Skeletal muscle tissue (tissue), 3 donors: ENCODE measurements at regions not wholly inside any gene's neighbourhood (a gene's known extent, or its start where the extent isn't known, plus 50 kb on each side); places are given as distances from the start of the nearest gene placed in this dataset.

Experiments used
- H3K27ac ChIP-seq: one replicate; pipeline ENCODE4 v1.7.0; 2013; ENCODE audit warnings: mild to moderate bottlenecking, low read depth, low read length, inconsistent platforms
- H3K27me3 ChIP-seq, 3 donors: one replicate each; pipeline ENCODE4 v1.7.0; 2013; ENCODE audit warnings: low read length in 3 of 3; ENCODE audit not compliant: control insufficient read depth in 3 of 3, insufficient read depth in 3 of 3
- H3K36me3 ChIP-seq, 3 donors: one replicate each; pipeline ENCODE4 v1.7.0; 2013; ENCODE audit warnings: low read length in 3 of 3; ENCODE audit not compliant: control insufficient read depth in 3 of 3, insufficient read depth in 3 of 3
- H3K4me1 ChIP-seq, 3 donors: one replicate each; pipeline ENCODE4 v1.7.0; 2013; ENCODE audit warnings: low read length in 3 of 3, mild to moderate bottlenecking in 3 of 3; ENCODE audit not compliant: control insufficient read depth in 3 of 3, insufficient read depth in 3 of 3
- H3K4me3 ChIP-seq, 3 donors: one replicate each; pipeline ENCODE4 v1.7.0; 2013; ENCODE audit warnings: low read length in 3 of 3
- H3K9ac ChIP-seq, 3 donors: one replicate each; pipeline ENCODE4 v1.7.0; 2013; ENCODE audit warnings: low read length in 3 of 3, mild to moderate bottlenecking in 3 of 3, moderate library complexity in 2 of 3, low read depth in 1 of 3
- H3K9me3 ChIP-seq, 3 donors: one replicate each; pipeline ENCODE4 v1.7.0; 2013; ENCODE audit warnings: low read length in 3 of 3; ENCODE audit not compliant: control insufficient read depth in 3 of 3
- donor health status: Osteomylitis.

- Histone ChIP-seq H3K27me3 (no peaks in the 10 kb centered on the region), H3K27ac (no peak overlapping the region), H3K9ac (no peak overlapping the region), H3K4me3 (no peak overlapping the region), H3K9me3 (no peaks in the 10 kb centered on the region), H3K36me3 (no peaks in the 10 kb centered on the region), H3K4me1 (no peaks in the 10 kb centered on the region)
Observed at GRCh38 chr18:65282096-65282495, 468.7 kb upstream of the CDH7 start.

- Histone ChIP-seq H3K4me1 (no peaks in the 10 kb centered on the region), H3K4me3 (no peak overlapping the region), H3K27ac (no peak overlapping the region), H3K9me3 (no peaks in the 10 kb centered on the region), H3K36me3 (no peaks in the 10 kb centered on the region), H3K9ac (no peak overlapping the region), H3K27me3 (no peaks in the 10 kb centered on the region)
Observed at GRCh38 chr18:65279668-65280305, 471.0 kb upstream of the CDH7 start.

- Histone ChIP-seq H3K27ac (no peak overlapping the region), H3K27me3 (no peaks in the 10 kb centered on the region), H3K4me3 (no peak overlapping the region), H3K36me3 (no peaks in the 10 kb centered on the region), H3K9ac (no peak overlapping the region), H3K9me3 (no peaks in the 10 kb centered on the region), H3K4me1 (no peaks in the 10 kb centered on the region)
Observed at GRCh38 chr18:65278939-65279667, 471.7 kb upstream of the CDH7 start.

- H3K27ac ChIP-seq = no peak overlapping the region
- H3K27me3 ChIP-seq = no peaks in the 10 kb centered on the region
- no peak overlapping the region for H3K4me3 ChIP-seq
- no peak overlapping the region for H3K9ac ChIP-seq
- H3K4me1 ChIP-seq = no peaks in the 10 kb centered on the region
- no peaks in the 10 kb centered on the region for H3K9me3 ChIP-seq
- no peaks in the 10 kb centered on the region for H3K36me3 ChIP-seq
Observed at GRCh38 chr18:65269375-65269774, 481.4 kb upstream of the CDH7 start.

GRCh38 chr18:65265761-65266160 lies 485.1 kb upstream of the CDH7 start:
- Histone ChIP-seq H3K27ac (no peak overlapping the region), H3K9me3 (no peaks in the 10 kb centered on the region), H3K4me3 (no peak overlapping the region), H3K9ac (no peak overlapping the region), H3K27me3 (no peaks in the 10 kb centered on the region), H3K36me3 (no peaks in the 10 kb centered on the region), H3K4me1 (no peaks in the 10 kb centered on the region)

- Histone ChIP-seq H3K4me3 (no peak overlapping the region), H3K27ac (no peak overlapping the region), H3K4me1 (no peaks in the 10 kb centered on the region), H3K9me3 (no peaks in the 10 kb centered on the region), H3K27me3 (no peaks in the 10 kb centered on the region), H3K9ac (no peak overlapping the region), H3K36me3 (no peaks in the 10 kb centered on the region)
Observed at GRCh38 chr18:65260030-65260429, 490.8 kb upstream of the CDH7 start.

- Histone ChIP-seq H3K27me3 (no peaks in the 10 kb centered on the region), H3K27ac (no peak overlapping the region), H3K36me3 (no peaks in the 10 kb centered on the region), H3K4me1 (no peaks in the 10 kb centered on the region), H3K9ac (no peak overlapping the region), H3K4me3 (no peak overlapping the region), H3K9me3 (no peaks in the 10 kb centered on the region)
Observed at GRCh38 chr18:65259403-65259802, 491.4 kb upstream of the CDH7 start.

GRCh38 chr18:65257149-65257548 lies 493.7 kb upstream of the CDH7 start:
- no peaks in the 10 kb centered on the region for H3K9me3 ChIP-seq
- H3K27ac ChIP-seq = no peak overlapping the region
- H3K36me3 ChIP-seq = no peaks in the 10 kb centered on the region
- no peak overlapping the region for H3K9ac ChIP-seq
- no peaks in the 10 kb centered on the region for H3K27me3 ChIP-seq
- no peaks in the 10 kb centered on the region for H3K4me1 ChIP-seq
- H3K4me3 ChIP-seq = no peak overlapping the region

GRCh38 chr18:65255417-65255816 lies 495.4 kb upstream of the CDH7 start:
- no peaks in the 10 kb centered on the region for H3K4me1 ChIP-seq
- no peak overlapping the region for H3K4me3 ChIP-seq
- H3K9me3 ChIP-seq = no peaks in the 10 kb centered on the region
- no peak overlapping the region for H3K9ac ChIP-seq
- H3K27ac ChIP-seq = no peak overlapping the region
- H3K27me3 ChIP-seq = no peaks in the 10 kb centered on the region
- no peaks in the 10 kb centered on the region for H3K36me3 ChIP-seq

- no peaks in the 10 kb centered on the region for H3K9me3 ChIP-seq
- no peak overlapping the region for H3K27ac ChIP-seq
- H3K9ac ChIP-seq = no peak overlapping the region
- no peaks in the 10 kb centered on the region for H3K4me1 ChIP-seq
- H3K36me3 ChIP-seq = no peaks in the 10 kb centered on the region
- no peaks in the 10 kb centered on the region for H3K27me3 ChIP-seq
- no peak overlapping the region for H3K4me3 ChIP-seq
Observed at GRCh38 chr18:65239787-65240186, 511.0 kb upstream of the CDH7 start.
